Epidermal melanocyte (primary cell): ENCODE measurements at regions not wholly inside any gene's neighbourhood (a gene's known extent, or its start where the extent isn't known, plus 50 kb on each side); places are given as distances from the start of the nearest gene placed in this dataset.
"Not testable (repeated sequence)": the region's sequence is repeated elsewhere in the genome, so short reads cannot be mapped to it uniquely, and the experiment has no call there.

Source experiments
- DNase-seq: peaks from one replicate; pipeline ENCODE4 v3.0.0; 2011; ENCODE audit warnings: low spot score; ENCODE audit not compliant: insufficient read length

- no peak for DNase-seq
These were observed 348.8 kb upstream of the SLITRK5 start for GRCh38 chr13:87322386-87322785.

DNA sequence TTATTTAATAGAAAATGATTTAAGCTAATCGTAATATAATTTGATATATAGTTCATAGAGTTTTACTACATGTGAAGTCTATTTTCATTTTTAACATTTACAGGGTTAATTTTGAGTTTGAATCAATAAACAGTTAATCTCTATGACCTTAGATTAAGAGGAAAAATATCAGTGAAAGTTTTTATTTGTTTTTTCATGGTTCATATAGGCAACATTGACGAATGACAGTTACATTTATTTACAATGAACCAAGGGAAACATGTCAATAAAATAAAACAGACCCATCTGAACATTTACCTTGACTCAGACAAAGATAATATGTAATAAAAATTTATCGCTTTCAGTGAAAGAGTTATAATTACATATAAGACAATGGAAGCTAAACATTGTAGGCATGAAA, 346.6 kb upstream of the SLITRK5 start:
- no peak for DNase-seq

GRCh38 chr13:87331178-87331577, 340.0 kb upstream of the SLITRK5 start:
- DNase-seq, result peak; percentile 18

GRCh38 chr13:87333599-87333998, 337.6 kb upstream of the SLITRK5 start:
- DNase-seq, result no peak

GRCh38 chr13:87334176-87334575, 337.0 kb upstream of the SLITRK5 start:
- DNase-seq, result no peak

DNA sequence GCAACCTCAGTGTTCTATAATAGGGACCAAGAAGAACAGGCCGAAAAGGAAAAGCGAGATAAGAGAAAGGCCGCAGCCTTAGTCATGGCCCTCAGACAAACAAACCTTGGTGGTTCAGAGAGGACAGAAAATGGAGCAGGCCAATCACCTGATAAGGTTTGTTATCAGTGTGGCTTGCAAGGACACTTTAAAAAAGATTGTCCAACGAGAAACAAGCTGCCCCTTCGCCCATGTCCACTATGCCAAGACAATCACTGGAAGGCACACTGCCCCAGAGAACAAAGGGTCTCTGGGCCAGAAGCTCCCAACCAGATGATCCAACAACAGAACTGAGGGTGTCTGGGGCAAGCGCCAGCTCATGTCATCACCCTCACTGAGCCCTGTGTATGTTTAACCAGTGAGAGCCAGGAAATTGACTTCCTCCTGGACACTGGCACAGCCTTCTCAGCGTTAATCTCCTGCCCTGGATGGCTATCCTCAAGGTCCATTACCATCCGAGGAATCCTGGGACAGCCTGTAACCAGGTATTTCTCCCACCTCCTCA, 334.8 kb upstream of the SLITRK5 start:
- DNase-seq, result not testable (repeated sequence)

DNA sequence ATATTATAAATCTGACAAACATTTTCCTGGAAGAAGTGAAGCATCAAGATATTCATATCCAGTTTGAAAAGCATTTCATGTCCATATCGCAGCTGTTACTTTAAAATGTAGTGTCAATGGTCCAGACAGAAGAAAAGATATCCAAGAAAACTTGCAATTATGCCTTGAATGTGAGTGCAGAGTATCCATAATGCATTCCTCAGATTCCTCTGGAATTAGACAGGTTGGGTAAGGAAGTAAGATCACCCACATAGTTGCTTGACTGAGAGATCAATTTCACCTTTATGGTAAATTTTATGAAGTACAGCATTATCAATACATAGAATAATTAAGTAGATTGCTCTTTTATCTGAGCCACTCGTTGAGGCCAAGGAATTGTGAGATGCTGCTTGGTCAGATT, 327.0 kb upstream of the SLITRK5 start:
- no peak for DNase-seq

DNA sequence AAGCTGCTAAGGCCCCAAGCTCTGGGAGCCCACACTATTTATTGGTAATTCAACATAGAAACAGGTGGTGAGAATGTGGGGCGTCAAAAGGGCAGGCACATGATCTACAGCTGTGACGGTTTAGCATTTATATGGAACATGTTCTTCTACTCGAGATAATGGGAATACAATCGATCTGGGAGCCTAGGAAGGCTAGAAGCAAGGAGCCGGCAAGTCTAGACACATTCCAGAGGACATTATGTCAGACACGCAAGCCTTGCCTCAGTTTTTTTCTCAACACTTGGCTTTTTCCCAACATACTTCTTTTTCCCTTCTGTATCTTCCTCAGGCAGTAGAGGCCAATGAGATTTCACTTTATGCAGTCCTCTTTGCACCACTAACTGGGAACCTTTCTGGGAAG, 315.7 kb upstream of the SLITRK5 start:
- no peak for DNase-seq

GRCh38 chr13:87356314-87356713, 314.9 kb upstream of the SLITRK5 start:
- no peak for DNase-seq

DNA sequence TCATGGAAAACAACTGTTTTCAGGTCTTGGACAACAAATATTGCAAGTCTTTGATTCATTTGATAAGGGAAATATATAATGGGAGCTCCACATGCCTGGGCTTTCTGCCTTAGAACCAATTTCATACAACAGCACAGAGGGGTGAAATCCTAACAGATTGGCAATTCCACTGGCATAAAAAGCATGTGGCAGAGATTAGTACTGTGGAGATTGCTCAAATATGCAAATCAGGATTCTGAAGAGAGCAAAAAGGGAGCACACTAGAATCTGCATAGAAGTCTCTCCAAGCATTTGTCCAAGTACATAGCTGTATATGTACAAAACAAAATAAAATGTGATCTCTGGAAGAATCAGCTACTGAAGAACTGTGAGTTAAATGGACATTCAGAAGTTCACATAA, 312.9 kb upstream of the SLITRK5 start:
- no peak for DNase-seq

DNA sequence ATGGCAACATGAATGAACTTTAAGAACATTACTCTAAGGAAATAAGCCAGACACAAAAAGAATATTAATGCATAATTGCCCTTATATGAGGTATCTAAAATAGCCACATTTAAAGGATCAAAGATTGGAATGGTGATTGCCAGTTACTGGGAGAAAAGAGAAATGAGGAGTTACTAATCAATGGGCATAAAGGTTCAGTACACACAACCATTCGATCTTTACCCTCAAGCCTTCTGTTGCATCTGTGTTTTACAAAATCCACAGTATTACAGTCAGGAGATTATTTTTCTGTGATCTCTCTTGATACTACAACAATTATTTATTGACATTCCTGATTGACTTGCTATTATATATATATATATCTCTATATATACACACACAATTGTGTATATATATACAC, 310.0 kb upstream of the SLITRK5 start:
- no peak for DNase-seq

GRCh38 chr13:87368639-87369038, 302.5 kb upstream of the SLITRK5 start:
- no peak for DNase-seq

GRCh38 chr13:87376081-87376480, 295.1 kb upstream of the SLITRK5 start:
- no peak for DNase-seq

DNA sequence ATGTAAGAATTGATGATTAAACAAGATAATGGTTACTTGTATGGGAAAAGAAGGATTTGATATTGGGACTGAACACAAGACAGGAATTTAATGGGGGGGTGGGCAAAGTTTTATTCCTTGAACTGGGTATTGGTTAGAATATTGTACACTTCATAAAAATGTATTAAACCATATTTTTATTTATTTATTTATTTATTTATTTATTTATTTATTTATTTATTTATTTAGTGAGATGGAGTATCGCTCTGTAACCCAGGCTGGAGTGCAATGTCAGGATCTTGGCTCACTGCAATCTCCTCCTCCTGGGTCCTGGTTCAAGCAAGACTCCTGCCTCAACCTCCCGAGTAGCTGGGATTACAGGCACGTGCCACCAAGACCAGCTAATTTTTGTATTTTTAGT, 287.1 kb upstream of the SLITRK5 start:
- DNase-seq, result no peak

GRCh38 chr13:87393358-87393757, 277.8 kb upstream of the SLITRK5 start:
- DNase-seq, result no peak

DNA sequence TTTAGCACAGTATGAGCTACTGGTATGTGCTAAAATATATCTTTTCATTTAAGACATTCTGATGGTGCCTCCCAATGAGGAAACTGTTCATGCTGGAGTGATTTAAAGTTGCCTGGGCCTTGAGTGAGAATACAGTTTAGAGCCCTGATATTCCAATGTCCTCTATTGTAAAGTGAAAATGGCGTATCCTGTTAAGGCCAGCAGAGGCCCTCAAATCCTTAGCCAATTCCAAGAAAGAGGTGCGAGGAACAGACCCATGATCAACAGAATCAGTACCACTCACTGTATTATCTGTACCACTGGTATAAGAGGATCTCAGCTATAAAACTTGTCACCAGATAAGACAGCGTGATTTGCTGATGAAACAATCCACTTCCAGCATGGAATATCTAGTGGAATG, 273.1 kb upstream of the SLITRK5 start:
- DNase-seq, result no peak

DNA sequence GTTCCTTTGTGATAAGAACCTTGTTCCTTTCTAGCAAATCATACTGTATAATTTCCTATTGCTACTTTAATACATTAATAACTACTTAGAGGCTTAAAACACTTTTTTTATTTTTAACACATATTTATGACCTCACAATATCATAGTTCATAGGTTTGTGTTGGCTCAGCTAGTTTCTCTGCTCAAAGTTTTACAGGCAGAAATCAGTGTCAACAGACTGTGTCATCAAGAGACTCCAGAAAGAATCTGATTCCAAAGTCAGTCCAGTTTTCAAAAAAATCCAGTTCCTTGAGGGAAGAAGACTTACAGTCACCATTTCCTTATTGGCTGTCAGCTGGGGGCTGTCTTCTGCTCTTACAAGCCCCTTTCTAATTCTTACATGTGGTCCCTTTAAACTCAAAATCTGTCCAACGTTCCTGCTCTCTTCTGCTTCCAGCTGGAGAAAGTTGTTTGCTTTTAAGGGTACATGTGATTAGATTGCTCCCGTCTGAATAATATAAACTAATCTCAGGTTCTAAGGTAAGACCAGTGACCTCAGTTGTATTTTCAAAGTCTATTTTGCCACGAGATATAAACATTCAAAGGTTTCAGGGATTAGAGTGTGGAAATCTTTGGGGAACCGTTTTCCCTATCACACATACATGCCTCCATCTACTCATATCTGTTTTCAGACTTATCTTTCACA, 267.3 kb upstream of the SLITRK5 start:
- no peak for DNase-seq

DNA sequence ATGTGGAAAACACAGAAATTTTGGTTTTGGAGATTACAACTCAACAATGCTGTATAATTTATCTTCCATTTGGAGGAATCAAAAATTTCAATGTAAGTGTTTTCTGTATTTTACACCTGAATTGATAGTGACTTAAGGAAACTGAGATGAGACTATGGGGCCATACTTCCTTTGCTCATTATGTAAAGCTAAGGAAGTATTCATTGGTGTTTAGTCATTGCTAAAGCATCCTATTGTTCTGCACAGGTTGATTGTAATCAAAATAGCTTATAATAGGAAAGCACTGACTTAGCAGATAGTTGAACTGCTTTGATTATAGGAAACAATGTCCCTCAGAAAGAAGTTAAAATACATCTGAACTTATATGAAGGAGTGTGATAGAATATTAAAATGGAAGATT, 244.4 kb upstream of the SLITRK5 start:
- DNase-seq, result no peak

DNA sequence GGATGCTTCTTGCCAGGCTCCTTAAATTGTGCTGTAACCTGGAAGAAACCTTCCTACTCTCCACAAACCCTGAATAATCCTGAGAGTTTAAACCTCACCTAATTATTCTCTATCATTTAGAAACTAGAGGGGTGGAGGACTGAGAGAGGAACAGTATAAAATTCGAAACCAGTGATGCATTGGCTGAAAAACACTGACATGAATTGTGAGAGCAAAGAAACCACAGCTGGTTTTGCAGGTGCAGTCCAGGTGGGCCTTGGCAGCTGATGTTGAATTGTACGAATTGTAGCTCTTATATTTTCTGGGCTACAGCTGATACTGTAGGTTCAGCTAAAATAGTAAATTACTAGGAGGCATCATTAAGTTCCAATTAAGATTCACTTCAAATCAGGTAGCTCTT, 227.0 kb upstream of the SLITRK5 start:
- DNase-seq, result no peak

DNA sequence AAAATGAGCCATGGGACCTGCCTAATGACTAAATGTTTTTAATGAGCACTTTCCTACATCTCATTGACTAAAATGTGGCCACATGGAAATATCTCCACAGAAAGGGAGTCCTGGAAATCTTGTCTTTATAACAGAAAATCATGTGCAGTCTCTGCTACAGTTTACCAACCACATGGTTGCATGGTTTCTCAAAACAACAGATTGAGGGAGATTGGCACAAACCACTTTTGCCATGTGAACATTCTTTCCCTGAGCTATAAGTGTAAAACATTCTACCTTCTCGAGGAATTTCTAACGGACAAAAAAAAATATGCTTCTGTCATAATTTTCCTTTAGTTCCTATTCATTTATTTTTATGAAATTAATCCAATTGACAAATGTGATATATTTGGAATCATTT, 218.9 kb upstream of the SLITRK5 start:
- DNase-seq, result no peak

DNA sequence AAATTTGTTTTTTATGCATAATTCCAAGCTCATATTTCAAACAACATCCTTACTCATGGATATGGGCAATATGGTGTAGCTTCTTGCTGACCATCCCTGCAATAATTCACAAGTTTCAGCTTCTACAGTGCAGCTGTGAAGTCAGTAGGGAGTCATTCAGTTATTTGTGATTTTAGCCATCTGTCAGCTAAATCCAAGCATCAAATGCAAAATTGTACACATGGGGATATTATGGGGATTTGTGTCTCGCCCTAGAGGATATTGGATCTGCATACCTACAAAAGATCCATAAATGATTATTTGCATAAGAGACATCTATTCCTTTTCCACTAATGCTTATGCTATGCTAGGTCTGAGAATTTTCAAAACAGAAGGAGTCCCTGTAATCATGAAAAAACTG, 217.9 kb upstream of the SLITRK5 start:
- no peak for DNase-seq

DNA sequence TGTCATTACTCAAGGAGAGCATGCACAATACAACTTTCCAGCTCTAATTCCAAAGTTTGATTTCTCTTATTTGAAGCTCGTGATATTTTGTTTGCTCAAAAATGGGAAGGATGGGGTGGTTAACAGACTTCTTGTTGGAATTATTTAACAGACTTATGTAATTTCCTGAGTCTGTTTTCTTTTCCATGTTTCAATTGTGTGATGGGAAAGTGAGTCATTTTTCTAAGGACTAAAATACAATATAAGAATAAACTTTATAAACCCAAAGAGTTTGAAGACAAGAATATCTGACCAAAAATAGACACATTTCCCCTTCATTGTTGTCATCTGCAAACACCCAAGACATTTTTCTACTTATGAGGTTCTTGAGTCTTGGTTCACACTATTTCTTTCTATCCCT, 211.8 kb upstream of the SLITRK5 start:
- DNase-seq, result no peak

GRCh38 chr13:87497426-87497825, 173.7 kb upstream of the SLITRK5 start:
- no peak for DNase-seq

GRCh38 chr13:87498681-87499080, 172.5 kb upstream of the SLITRK5 start:
- DNase-seq, result no peak
